ENCODE measurements at regions not wholly inside any gene's neighbourhood (a gene's known extent, or its start where the extent isn't known, plus 50 kb on each side); places are given as distances from the start of the nearest gene placed in this dataset.

- 92 to 93% methylated on average over 4 of the region's 4 CpGs for WGBS, 2 donors
- intact Hi-C loops (cut with DNase I): no loop called here
- no peaks in the 10 kb centered on the region for H3K27me3 ChIP-seq
- no peak for DNase-seq
- H3K9me3 ChIP-seq: no peaks in the 10 kb centered on the region
- H3K27ac ChIP-seq: no peak overlapping the region
- H3K36me3 ChIP-seq: no peaks in the 10 kb centered on the region
- no peak for TF ChIP-seq POLR2A (IDR thresholded peaks at IDR 0.05)
- no peak for TF ChIP-seq CTCF (IDR thresholded peaks at IDR 0.05)
- no peaks in the 10 kb centered on the region for H3K4me1 ChIP-seq
- H3K4me3 ChIP-seq (replicated peaks in 1 of 3): no peak overlapping the region
These were observed 366.8 kb upstream of the MIS18BP1 start for GRCh38 chr14:45619831-45620230.

- Histone ChIP-seq H3K4me3 (replicated peaks in 1 of 3) (no peak overlapping the region), H3K27ac (peak overlapping the region in 1 of 3 donors; percentile 54), H3K27me3 (no peaks in the 10 kb centered on the region), H3K4me1 (peaks cover 0 to 13% of the 10 kb centered on the region in 2 donors), H3K36me3 (no peaks in the 10 kb centered on the region), H3K9me3 (no peaks in the 10 kb centered on the region)
- peak; percentile 37 to 42 for DNase-seq
- intact Hi-C loops (cut with DNase I): no loop called here
- 10 to 18% methylated on average over 1 of the region's 1 CpG for WGBS, 2 donors
- no peak for TF ChIP-seq POLR2A (IDR thresholded peaks at IDR 0.05)
- TF ChIP-seq CTCF (IDR thresholded peaks at IDR 0.05): peak; percentile 22 to 86 (median 64)
These were observed 357.3 kb upstream of the MIS18BP1 start for GRCh38 chr14:45610318-45610717.

GRCh38 chr14:45587142-45587541 lies 334.1 kb upstream of the MIS18BP1 start:
- intact Hi-C loops (cut with DNase I): no loop called here
- no peaks in the 10 kb centered on the region for H3K27me3 ChIP-seq
- H3K4me1 ChIP-seq: no peaks in the 10 kb centered on the region
- H3K9me3 ChIP-seq: no peaks in the 10 kb centered on the region
- H3K36me3 ChIP-seq: no peaks in the 10 kb centered on the region
- 73% methylated on average over 3 of the region's 3 CpGs for WGBS, 2 donors
- no peak overlapping the region for H3K27ac ChIP-seq
- TF ChIP-seq CTCF (IDR thresholded peaks at IDR 0.05) (no peak), POLR2A (IDR thresholded peaks at IDR 0.05) (no peak)
- no peak for DNase-seq
- H3K4me3 ChIP-seq (replicated peaks in 1 of 3): no peak overlapping the region

GRCh38 chr14:45559626-45560025 lies 306.6 kb upstream of the MIS18BP1 start:
- Histone ChIP-seq H3K27me3 (no peaks in the 10 kb centered on the region), H3K4me3 (replicated peaks in 1 of 3) (no peak overlapping the region), H3K27ac (no peak overlapping the region), H3K4me1 (no peaks in the 10 kb centered on the region), H3K36me3 (no peaks in the 10 kb centered on the region), H3K9me3 (no peaks in the 10 kb centered on the region)
- intact Hi-C loops (cut with DNase I): no loop called here
- TF ChIP-seq CTCF (IDR thresholded peaks at IDR 0.05) (no peak), POLR2A (IDR thresholded peaks at IDR 0.05) (no peak)
- no peak for DNase-seq
- 92 to 94% methylated on average over 5 of the region's 5 CpGs for whole genome bisulfite sequencing, 2 donors

- no peak for TF ChIP-seq POLR2A (IDR thresholded peaks at IDR 0.05)
- no peak for TF ChIP-seq CTCF (IDR thresholded peaks at IDR 0.05)
- Histone ChIP-seq H3K9me3 (no peaks in the 10 kb centered on the region), H3K27me3 (no peaks in the 10 kb centered on the region), H3K27ac (no peak overlapping the region), H3K4me1 (no peaks in the 10 kb centered on the region), H3K4me3 (replicated peaks in 1 of 3) (no peak overlapping the region), H3K36me3 (no peaks in the 10 kb centered on the region)
- intact Hi-C loops (cut with DNase I): no loop called here
- DNase-seq: no peak
These were observed 305.2 kb upstream of the MIS18BP1 start for GRCh38 chr14:45558183-45558582.

Measured in thyroid gland (tissue), 4 donors.